Left hindlimb (tissue), 1 donor: ENCODE measurements at regions not wholly inside any gene's neighbourhood (a gene's known extent, or its start where the extent isn't known, plus 50 kb on each side); places are given as distances from the start of the nearest gene placed in this dataset.
"Not testable (repeated sequence)": the region's sequence is repeated elsewhere in the genome, so short reads cannot be mapped to it uniquely, and the experiment has no call there.

Experiments
- DNase-seq: peaks from one replicate; pipeline ENCODE4 v3.0.0-alpha.2; 2018

GRCh38 chr21:43286196-43286595 is 117.4 kb downstream of the CRYAA start:
- no peak for DNase-seq

- DNase-seq = no peak
These were observed 115.9 kb downstream of the CRYAA start for GRCh38 chr21:43284700-43285099.

- DNase-seq = no peak
These were observed 115.4 kb downstream of the CRYAA start for GRCh38 chr21:43284238-43284637.

GRCh38 chr21:43283925-43284221 is 115.1 kb downstream of the CRYAA start:
- DNase-seq = not testable (repeated sequence)

GRCh38 chr21:43283136-43283924 is 114.5 kb downstream of the CRYAA start:
- no peak for DNase-seq

GRCh38 chr21:43282358-43283120 is 113.7 kb downstream of the CRYAA start:
- DNase-seq = no peak

GRCh38 chr21:43281661-43282357 is 113.0 kb downstream of the CRYAA start:
- DNase-seq = no peak

GRCh38 chr21:43280949-43281633 is 112.3 kb downstream of the CRYAA start:
- no peak for DNase-seq

GRCh38 chr21:43279578-43279894 is 110.7 kb downstream of the CRYAA start:
- no peak for DNase-seq

GRCh38 chr21:43278766-43279577 is 110.2 kb downstream of the CRYAA start:
- DNase-seq = no peak

GRCh38 chr21:43278359-43278758 is 109.6 kb downstream of the CRYAA start:
- DNase-seq = no peak

- no peak for DNase-seq
These were observed 108.9 kb downstream of the CRYAA start for GRCh38 chr21:43277481-43278351.

- no peak for DNase-seq
These were observed 108.0 kb downstream of the CRYAA start for GRCh38 chr21:43276811-43277210.

GRCh38 chr21:43275421-43276211 is 106.8 kb downstream of the CRYAA start:
- DNase-seq = no peak

GRCh38 chr21:43274946-43275310 is 106.1 kb downstream of the CRYAA start:
- DNase-seq = no peak

GRCh38 chr21:43274022-43274945 is 105.5 kb downstream of the CRYAA start:
- no peak for DNase-seq

GRCh38 chr21:43273708-43274021 is 104.9 kb downstream of the CRYAA start:
- DNase-seq = no peak

- DNase-seq = no peak
These were observed 104.4 kb downstream of the CRYAA start for GRCh38 chr21:43273016-43273707.

- DNase-seq = no peak
These were observed 103.8 kb downstream of the CRYAA start for GRCh38 chr21:43272591-43272990.
